GM21723 (cell line): ENCODE measurements at regions not wholly inside any gene's neighbourhood (a gene's known extent, or its start where the extent isn't known, plus 50 kb on each side); places are given as distances from the start of the nearest gene placed in this dataset.

Experiments
- ATAC-seq: cut with Tn5 transposase; IDR thresholded peaks from one replicate; pipeline ENCODE4 v1.9.1; 2021; ENCODE audit warnings: mild to moderate bottlenecking, moderate library complexity; ENCODE audit not compliant: unreplicated experiment

DNA sequence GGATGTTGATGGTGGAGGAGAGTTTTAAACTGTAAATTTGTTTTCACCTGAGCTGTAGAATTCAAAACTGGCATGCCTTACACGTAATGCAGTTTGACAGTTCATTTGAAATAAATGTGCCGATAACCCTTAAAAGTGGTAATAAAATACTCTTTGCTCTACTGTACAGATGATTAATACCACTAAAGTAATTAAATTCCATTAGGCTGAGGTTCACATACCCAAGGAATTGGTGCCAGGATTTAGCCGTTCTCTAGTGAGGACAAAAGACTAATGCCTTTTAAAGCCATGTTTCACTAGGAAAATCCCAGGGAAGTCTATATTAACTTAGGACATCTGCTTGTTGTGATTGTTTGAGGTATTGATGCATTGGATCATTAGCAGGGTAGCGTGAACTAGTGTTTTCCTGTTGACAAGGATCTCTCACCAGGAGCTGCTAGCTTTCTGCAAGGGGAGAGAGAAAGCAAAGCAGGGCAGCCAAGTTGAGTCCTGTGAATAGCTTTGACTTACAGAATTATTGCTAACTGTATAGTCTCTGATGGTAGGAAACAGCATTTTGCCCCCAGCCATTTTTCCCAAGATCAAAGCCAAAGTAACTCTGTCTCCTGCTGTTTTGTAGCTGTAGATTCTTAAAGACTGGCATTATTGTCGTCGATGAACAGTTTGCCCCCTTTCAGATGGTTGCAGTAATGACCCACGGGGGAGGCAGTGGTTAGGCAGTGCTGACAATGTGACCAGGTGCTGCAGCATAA is 280.9 kb upstream of the FANCL start:
- no peak for ATAC-seq

DNA sequence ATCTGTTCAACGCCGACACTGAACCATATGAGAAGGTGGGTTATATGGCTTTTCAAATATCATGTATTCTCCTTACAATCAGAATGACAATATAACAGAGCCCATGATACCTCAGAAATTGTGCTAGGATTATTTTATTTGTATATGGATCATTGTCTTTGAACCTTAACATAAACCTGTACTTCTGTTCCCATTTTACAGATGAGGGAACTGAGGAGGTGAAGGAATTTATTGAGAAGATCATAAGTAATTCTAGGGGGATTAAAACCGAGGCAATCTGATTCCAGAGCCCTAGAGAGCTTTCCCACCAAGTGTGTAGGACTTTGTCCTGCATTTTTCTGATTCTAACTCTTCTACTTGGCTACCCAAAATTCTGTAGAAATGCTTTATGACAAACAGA is 279.8 kb upstream of the FANCL start:
- no peak for ATAC-seq

- ATAC-seq: no peak
Observed at GRCh38 chr2:58517881-58518280, 276.8 kb upstream of the FANCL start.

DNA sequence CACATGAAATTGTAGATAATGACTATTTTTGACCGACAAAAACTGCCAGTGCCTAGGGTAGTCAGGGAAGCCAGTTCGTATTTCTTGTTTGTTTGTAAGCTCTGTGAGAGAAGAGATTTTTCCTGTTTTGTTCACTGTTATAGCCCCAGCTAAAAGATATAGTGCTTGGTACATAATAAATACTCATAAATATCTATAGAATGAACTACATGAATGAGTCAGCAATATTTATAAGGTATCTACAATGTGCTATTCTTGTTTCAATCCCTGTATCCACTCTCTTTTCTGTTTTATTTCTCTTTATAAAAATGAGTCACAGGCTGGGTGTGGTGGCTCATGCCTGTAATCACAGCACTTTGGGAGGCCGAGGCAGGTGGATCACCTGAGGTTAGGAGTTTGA is 275.6 kb upstream of the FANCL start:
- no peak for ATAC-seq

GRCh38 chr2:58515827-58516573 is 274.9 kb upstream of the FANCL start:
- no peak for ATAC-seq

DNA sequence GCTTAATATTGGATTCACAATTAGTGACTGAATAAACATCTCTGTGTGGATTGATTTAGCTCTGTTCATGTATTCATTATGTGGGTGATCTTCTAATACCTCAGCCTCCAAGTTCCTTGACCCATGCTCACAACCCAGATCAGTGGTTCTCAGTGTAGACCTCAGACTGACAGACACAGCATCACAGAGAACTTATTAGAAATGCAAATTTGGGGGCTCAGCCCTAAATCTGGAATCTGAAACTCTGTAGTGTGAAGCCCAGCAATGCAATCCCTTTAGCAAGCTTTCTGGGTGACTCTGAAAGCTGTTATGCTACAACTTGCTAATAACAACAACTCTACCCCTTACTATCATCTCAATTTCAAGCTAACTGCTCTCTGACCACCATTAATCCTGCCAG is 273.1 kb upstream of the FANCL start:
- ATAC-seq: peak; percentile 63

- ATAC-seq: no peak
Observed at GRCh38 chr2:58512878-58513277, 271.8 kb upstream of the FANCL start.

DNA sequence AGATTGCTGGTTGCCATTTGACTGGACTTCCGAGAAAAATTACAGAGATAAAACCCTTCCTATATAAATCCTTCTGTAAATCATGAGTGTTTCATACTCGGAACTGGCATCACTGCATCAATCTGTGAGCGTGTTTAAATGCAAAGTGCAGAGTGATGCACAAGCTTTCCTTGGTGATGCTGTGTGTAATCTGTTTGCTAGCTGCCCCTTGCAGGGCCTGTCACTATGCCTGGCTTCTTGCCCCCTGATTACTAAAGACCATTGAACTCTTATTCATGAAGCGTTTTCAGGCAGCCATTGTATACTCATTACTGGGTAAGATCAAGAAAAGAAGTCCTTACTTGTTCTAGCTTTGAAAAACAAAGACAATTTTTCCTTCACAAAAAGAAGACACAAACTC is 266.9 kb upstream of the FANCL start:
- no peak for ATAC-seq

- no peak for ATAC-seq
Observed at GRCh38 chr2:58503918-58504317, 262.8 kb upstream of the FANCL start.

GRCh38 chr2:58502931-58503330 is 261.8 kb upstream of the FANCL start:
- no peak for ATAC-seq

DNA sequence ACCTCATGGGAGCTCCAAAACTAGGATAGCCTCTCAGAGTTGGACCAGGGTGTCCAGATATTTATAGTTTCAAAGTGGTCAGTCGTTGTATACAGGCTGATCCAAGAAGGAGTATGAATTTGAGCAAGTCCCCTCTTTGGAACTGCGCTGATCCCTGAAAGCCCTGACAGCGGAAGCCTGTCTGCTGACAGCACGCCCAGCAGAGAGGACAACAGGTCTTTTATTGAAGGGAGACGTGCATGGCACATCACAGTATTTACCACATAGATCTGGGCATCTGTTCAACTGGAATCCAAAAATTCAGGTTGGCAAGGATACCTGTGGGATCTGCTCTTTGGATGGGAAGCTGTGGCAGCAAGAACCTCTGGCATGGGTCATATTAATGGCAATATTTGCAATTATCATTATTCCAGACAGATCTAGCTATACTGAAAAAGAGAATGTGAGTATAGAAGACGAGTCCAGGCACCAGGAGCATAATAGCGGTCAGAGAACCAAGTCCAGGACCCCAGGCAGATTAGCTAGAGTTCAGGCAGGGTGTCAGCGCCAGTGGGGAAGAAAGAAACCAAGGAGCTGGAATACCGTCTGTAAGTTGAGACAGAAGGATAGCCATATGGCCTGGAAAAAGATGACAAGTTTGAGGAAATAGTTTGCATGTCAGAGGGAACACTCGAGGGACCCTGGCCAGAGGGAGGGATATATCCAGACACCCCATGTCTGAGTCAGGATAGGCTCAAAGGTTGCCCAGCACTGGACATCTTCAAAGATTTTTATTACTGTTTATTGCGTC is 260.4 kb upstream of the FANCL start:
- ATAC-seq: no peak

GRCh38 chr2:58497168-58497567 is 256.0 kb upstream of the FANCL start:
- no peak for ATAC-seq

DNA sequence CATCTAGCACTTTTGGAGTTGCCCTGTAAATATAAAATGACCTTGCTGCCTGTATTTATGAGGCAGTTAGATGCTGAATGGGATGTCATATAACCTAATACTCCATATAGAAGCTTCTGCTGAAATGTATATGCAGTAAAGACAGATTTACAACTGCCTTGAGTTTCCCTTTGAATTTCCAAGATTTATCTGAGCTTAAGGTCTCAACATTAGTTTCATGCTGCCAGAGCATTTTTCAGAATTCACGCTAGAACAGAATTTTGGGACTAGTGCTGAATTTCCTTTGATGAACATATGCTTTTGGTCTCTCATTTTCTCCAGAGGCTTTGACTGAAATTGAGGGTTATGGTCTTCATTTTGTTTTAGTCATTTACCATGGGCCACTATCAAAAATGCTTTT is 254.7 kb upstream of the FANCL start:
- no peak for ATAC-seq

GRCh38 chr2:58494071-58494501 is 253.0 kb upstream of the FANCL start:
- no peak for ATAC-seq

DNA sequence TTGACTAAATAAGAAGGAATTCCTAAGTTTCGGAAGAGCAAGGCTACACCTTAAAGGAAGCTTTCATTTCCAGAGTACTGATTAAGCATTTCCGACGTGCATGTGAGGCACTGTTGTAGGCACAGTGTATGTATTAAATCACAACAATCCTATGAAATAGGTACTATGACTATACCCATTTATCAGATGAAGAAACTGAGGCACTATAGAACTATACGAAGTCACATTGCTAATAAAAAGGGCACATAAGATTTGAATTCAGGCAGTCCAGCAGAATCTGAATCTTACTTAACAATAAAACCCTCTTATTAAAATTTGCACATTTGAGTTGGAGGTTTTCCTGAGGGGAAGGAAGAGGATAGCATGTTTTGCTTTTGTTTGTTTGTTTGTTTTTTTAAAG is 243.5 kb upstream of the FANCL start:
- ATAC-seq: no peak

- no peak for ATAC-seq
Observed at GRCh38 chr2:58484221-58484620, 243.1 kb upstream of the FANCL start.

GRCh38 chr2:58483307-58483706 is 242.2 kb upstream of the FANCL start:
- no peak for ATAC-seq

DNA sequence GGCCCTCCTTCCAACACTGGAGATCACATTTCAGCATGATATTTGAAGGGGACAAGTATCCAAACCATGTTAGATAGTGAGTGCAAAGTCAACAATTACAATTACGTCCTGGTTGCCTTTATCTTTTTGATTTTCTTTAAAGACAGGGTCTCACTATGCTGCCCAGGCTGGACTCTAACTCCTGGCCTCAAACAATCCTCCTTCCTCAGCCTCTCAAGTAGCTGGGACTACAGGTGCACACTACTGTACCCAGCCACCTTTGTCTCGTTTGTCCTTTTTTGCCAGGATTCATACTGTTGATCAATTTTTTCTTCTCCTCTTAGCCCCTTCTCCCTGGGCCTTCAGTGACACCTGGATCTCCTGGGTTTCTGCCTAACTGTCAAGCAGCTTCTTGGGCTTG is 240.5 kb upstream of the FANCL start:
- no peak for ATAC-seq

DNA sequence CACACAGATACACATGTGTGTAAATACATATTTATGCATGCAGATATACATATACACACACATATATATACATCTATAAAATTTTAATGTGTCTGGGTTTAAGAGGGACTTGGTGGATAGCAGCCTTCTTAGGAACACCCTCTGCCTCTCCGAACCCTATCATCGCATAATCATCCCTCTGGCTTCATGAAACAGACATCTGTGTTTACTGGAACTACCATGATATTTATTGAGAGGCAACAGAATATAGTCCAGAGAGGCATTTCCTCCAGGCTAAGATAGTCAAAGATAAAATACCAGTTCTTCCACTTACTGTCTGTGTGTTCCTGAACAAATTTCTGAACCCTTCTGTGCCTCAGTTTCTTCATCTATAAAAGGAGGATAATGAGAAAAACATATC is 239.0 kb upstream of the FANCL start:
- no peak for ATAC-seq

DNA sequence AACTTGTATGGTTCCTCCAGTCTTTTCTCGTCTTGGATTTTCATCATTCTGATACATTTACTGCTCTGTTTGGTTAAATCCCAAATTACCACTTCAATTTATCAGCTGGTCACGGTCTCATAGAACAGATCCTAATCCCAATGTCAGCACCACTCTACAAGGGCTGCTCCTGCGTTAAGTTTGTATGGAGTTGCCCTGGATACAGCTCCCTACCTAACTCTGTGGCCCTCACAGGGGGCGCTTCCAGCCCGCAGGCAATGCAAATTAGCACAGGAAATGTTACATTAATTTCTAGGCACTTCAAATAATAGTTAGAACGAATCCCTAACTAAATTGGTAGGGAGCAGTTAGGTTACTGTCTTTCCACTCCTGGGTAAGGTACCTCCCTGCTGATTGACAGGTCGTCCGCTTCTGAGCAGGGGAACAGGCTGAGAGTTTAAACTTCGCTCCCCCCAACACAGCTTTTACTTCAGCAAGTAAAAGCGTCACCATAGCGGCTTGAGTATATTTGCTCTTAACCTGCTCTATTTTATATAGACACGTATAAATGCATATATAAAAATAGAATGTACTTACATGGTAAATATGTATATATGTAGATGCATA is 238.5 kb upstream of the FANCL start:
- no peak for ATAC-seq

GRCh38 chr2:58476556-58476955 is 235.4 kb upstream of the FANCL start:
- no peak for ATAC-seq
